Mammary epithelial cell (primary cell): ENCODE measurements at regions not wholly inside any gene's neighbourhood (a gene's known extent, or its start where the extent isn't known, plus 50 kb on each side); places are given as distances from the start of the nearest gene placed in this dataset.

Experiments used
- CTCF ChIP-seq, 2 donors: IDR thresholded peaks in 1 of 2; conservative IDR thresholded peaks in 1 of 2; 2 replicates each; pipeline ENCODE4 v1.5.1; 2011 to 2012; ENCODE audit warnings: inconsistent platforms in 2 of 2, low read length in 2 of 2, mild to moderate bottlenecking in 2 of 2, control low read depth in 1 of 2, low read depth in 1 of 2; ENCODE audit not compliant: insufficient read depth in 1 of 2; ENCODE audit errors: extremely low read depth in 1 of 2
- EZH2 ChIP-seq: IDR thresholded peaks from 2 replicates; pipeline ENCODE4 v1.6.1; 2012; ENCODE audit warnings: low read length, inconsistent platforms, borderline replicate concordance

GRCh38 chr5:89105171-89105695 lies 222.2 kb upstream of the MEF2C start:
- no peak for TF ChIP-seq CTCF (conservative IDR thresholded peaks at IDR 0.05 in 1 of 2, IDR thresholded peaks at IDR 0.05 in 1 of 2; ENCODE audit: extremely low read depth in 1 of 2, insufficient read depth in 1 of 2, low read depth in 1 of 2, low read length in 2 of 2)
- no peak for TF ChIP-seq EZH2
